ENCODE measurements at regions not wholly inside any gene's neighbourhood (a gene's known extent, or its start where the extent isn't known, plus 50 kb on each side); places are given as distances from the start of the nearest gene placed in this dataset.
"Not testable (repeated sequence)": the region's sequence is repeated elsewhere in the genome, so short reads cannot be mapped to it uniquely, and the experiment has no call there.

DNA sequence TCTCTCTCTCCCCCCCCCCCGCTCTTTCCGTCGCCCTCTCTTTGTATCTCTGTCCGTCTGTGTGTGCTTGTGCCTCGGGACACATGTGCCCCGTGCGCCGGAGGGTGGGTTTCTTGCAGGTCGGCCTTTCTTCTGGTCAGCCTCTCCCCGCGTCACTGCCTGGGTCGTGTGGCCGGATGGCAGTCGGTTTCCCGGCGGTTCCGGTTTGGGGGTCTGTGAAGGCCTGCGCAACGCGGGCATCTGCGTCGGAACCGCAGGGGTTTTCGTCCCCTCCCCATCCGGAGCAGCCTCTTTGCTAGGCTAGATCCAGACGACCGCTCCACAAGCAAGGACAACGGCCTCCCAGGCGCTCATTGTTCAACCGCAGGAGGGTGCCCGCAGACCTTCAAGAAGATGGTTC lies 1398.6 kb upstream of the PCDH10 start:
- not testable (repeated sequence) for H3K9me3 Mint-ChIP-seq (ENCODE audit: low read depth); H3K36me3 Mint-ChIP-seq (ENCODE audit: low read depth); H3K4me3 Mint-ChIP-seq (ENCODE audit: unreplicated experiment); H3K4me1 Mint-ChIP-seq (ENCODE audit: low read depth); H3K27me3 Mint-ChIP-seq (ENCODE audit: low read depth); H3K27ac Mint-ChIP-seq (ENCODE audit: unreplicated experiment)
- DNase-seq (ENCODE audit: low spot score), result peak; percentile 100

DNA sequence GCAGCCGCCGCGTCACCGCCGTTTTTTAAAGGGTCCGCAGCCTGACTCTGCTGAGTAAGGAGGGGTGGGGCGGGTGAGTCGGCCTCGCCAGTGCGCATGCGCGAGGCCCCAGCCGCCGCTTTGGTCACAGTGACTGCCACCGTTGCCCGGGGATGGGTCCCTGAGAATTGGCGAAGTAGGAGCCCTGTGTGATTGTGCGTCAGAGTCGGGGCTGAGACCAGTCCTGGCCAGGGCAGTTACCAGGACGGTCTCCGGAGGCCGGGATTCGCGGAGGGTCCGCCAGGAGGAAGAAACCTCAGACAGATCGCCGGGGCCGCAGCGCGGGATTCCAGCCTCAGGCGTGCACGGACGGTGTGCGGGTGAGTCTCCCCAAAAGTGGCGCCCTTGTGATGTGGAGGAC lies 1386.9 kb upstream of the PCDH10 start:
- H3K36me3 Mint-ChIP-seq (ENCODE audit: low read depth); H3K4me3 Mint-ChIP-seq (ENCODE audit: unreplicated experiment); DNase-seq (ENCODE audit: low spot score); H3K9me3 Mint-ChIP-seq (ENCODE audit: low read depth); H3K4me1 Mint-ChIP-seq (ENCODE audit: low read depth); H3K27ac Mint-ChIP-seq (ENCODE audit: unreplicated experiment); H3K27me3 Mint-ChIP-seq (ENCODE audit: low read depth): not testable (repeated sequence)

DNA sequence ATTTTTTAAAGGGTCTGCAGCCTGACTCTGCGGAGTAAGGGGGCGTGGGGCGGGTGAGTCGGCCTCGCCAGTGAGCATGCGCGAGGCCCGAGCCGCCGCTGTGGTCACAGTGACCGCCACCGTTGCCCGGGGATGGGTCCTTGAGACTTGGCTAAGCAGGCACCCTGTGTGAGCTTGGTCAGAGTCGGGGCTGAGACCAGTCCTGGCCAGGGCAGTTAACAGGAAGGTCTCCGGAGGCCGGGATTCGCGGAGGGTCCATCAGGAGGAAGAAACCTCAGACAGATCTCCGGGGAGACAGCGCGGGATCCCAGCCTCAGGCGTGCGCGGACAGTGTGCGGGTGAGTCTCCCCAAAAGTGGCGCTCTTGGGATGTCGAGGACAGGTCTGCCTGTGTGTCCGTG lies 1384.4 kb upstream of the PCDH10 start:
- Mint-ChIP-seq H3K27me3 (ENCODE audit: low read depth) (no peaks in the 10 kb centered on the region), H3K27ac (ENCODE audit: unreplicated experiment) (no peak overlapping the region), H3K36me3 (ENCODE audit: low read depth) (no peaks in the 10 kb centered on the region), H3K4me3 (ENCODE audit: unreplicated experiment) (no peak overlapping the region), H3K9me3 (ENCODE audit: low read depth) (no peaks in the 10 kb centered on the region), H3K4me1 (ENCODE audit: low read depth) (no peaks in the 10 kb centered on the region)
- TF ChIP-seq, protein P1, sequence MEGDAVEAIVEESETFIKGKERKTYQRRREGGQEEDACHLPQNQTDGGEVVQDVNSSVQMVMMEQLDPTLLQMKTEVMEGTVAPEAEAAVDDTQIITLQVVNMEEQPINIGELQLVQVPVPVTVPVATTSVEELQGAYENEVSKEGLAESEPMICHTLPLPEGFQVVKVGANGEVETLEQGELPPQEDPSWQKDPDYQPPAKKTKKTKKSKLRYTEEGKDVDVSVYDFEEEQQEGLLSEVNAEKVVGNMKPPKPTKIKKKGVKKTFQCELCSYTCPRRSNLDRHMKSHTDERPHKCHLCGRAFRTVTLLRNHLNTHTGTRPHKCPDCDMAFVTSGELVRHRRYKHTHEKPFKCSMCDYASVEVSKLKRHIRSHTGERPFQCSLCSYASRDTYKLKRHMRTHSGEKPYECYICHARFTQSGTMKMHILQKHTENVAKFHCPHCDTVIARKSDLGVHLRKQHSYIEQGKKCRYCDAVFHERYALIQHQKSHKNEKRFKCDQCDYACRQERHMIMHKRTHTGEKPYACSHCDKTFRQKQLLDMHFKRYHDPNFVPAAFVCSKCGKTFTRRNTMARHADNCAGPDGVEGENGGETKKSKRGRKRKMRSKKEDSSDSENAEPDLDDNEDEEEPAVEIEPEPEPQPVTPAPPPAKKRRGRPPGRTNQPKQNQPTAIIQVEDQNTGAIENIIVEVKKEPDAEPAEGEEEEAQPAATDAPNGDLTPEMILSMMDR (IDR thresholded peaks at IDR 0.05), result no peak
- DNase-seq (ENCODE audit: low spot score), result peak; percentile 86

DNA sequence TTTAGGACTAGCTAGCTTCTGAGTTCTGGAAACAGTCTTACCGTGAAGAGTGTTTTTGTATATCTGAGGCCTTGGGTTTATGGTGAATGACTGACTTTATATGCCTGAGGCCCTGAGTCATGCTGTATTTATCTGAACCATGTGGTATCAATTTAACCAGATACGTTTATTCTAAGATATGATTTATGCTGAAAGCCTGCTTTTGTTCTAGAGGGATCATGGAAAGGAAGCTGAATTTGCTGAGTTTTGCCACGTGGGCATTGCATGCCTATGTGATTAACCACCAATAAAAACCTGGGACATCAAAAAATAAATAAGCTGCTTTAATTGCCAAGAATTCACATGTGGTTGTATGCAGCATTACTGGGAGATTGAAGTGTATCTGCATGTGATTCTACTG lies 1374.7 kb upstream of the PCDH10 start:
- H3K27ac Mint-ChIP-seq (ENCODE audit: unreplicated experiment); DNase-seq (ENCODE audit: low spot score); H3K9me3 Mint-ChIP-seq (ENCODE audit: low read depth): not testable (repeated sequence)

DNA sequence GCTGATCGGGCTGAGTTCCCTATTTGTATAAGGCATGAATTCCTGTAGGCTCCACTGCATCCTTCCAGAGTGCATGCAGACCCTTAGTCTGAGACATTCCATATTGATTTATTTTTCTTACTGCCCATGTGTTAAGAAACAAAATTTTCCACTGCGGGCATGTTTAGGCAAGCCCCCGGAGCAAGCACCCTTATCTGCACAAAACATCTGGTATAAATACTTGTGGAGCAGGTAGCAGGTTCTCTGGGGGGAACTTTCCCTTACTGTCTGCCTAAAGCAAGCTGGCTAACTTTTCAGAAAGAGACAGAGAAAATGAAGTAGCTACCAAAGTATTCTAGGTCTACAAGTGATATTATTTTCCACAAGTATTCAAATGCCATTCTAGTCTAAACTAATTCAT lies 1338.5 kb upstream of the PCDH10 start:
- not testable (repeated sequence) for DNase-seq (ENCODE audit: low spot score); H3K4me3 Mint-ChIP-seq (ENCODE audit: unreplicated experiment); H3K27me3 Mint-ChIP-seq (ENCODE audit: low read depth); H3K27ac Mint-ChIP-seq (ENCODE audit: unreplicated experiment); H3K36me3 Mint-ChIP-seq (ENCODE audit: low read depth); H3K4me1 Mint-ChIP-seq (ENCODE audit: low read depth); H3K9me3 Mint-ChIP-seq (ENCODE audit: low read depth)

More for the DNA sequence above, 1374.7 kb upstream of the PCDH10 start:
- H3K4me1 Mint-ChIP-seq (ENCODE audit: low read depth); H3K4me3 Mint-ChIP-seq (ENCODE audit: unreplicated experiment); H3K36me3 Mint-ChIP-seq (ENCODE audit: low read depth); H3K27me3 Mint-ChIP-seq (ENCODE audit: low read depth): not testable (repeated sequence)

Data from chondrocyte (in vitro differentiated cells).